Central memory CD4-positive, alpha-beta T cell (primary cell): ENCODE measurements at regions not wholly inside any gene's neighbourhood (a gene's known extent, or its start where the extent isn't known, plus 50 kb on each side); places are given as distances from the start of the nearest gene placed in this dataset.

Experiments
- DNase-seq: peaks from one replicate; pipeline ENCODE4 v3.0.0; 2022

- DNase-seq: no peak
These were observed 82.7 kb downstream of the THAP12 start for GRCh38 chr11:76298255-76298654.

- DNase-seq: no peak
These were observed 84.0 kb downstream of the THAP12 start for GRCh38 chr11:76296731-76297542.

- DNase-seq: no peak
These were observed 86.9 kb upstream of the WNT11 start for GRCh38 chr11:76293189-76293631.

- no peak for DNase-seq
These were observed 86.4 kb upstream of the WNT11 start for GRCh38 chr11:76292583-76293188.

- DNase-seq: no peak
These were observed 85.5 kb upstream of the WNT11 start for GRCh38 chr11:76291576-76292526.

- peak; percentile 17 for DNase-seq
These were observed 82.1 kb upstream of the WNT11 start for GRCh38 chr11:76288166-76288980.

- no peak for DNase-seq
These were observed 80.9 kb upstream of the WNT11 start for GRCh38 chr11:76287227-76287626.

GRCh38 chr11:76285397-76286104 lies 79.2 kb upstream of the WNT11 start:
- no peak for DNase-seq

- no peak for DNase-seq
These were observed 77.9 kb upstream of the WNT11 start for GRCh38 chr11:76284161-76284560.

GRCh38 chr11:76282811-76283595 lies 76.7 kb upstream of the WNT11 start:
- no peak for DNase-seq

- no peak for DNase-seq
These were observed 75.9 kb upstream of the WNT11 start for GRCh38 chr11:76282172-76282571.

- DNase-seq: no peak
These were observed 75.2 kb upstream of the WNT11 start for GRCh38 chr11:76281558-76281906.

- no peak for DNase-seq
These were observed 74.7 kb upstream of the WNT11 start for GRCh38 chr11:76280882-76281557.

- DNase-seq: no peak
These were observed 74.0 kb upstream of the WNT11 start for GRCh38 chr11:76280151-76280881.

GRCh38 chr11:76279646-76280045 lies 73.3 kb upstream of the WNT11 start:
- DNase-seq: no peak

GRCh38 chr11:76279038-76279437 lies 72.7 kb upstream of the WNT11 start:
- DNase-seq: no peak

- no peak for DNase-seq
These were observed 72.2 kb upstream of the WNT11 start for GRCh38 chr11:76278526-76278925.

GRCh38 chr11:76277298-76278175 lies 71.2 kb upstream of the WNT11 start:
- DNase-seq: no peak

- no peak for DNase-seq
These were observed 70.5 kb upstream of the WNT11 start for GRCh38 chr11:76276781-76277155.
